GM10248 (cell line): ENCODE measurements at regions not wholly inside any gene's neighbourhood (a gene's known extent, or its start where the extent isn't known, plus 50 kb on each side); places are given as distances from the start of the nearest gene placed in this dataset.
"Not testable (repeated sequence)": the region's sequence is repeated elsewhere in the genome, so short reads cannot be mapped to it uniquely, and the experiment has no call there.

Experiments used
- CTCF ChIA-PET: fragments of 300-600 bp; sonication (Branson Sonifier 250); formaldehyde crosslinking; extraction: SDS; loops from one replicate; lab custom pipeline; 2021; ENCODE audit warnings: antibody characterized with exemption; lab: Yijun Ruan, JAX
- POLR2A ChIA-PET: fragments of 350-650 bp; sonication (Branson Sonifier 250); formaldehyde crosslinking; extraction: SDS; loops from one replicate; lab custom pipeline; 2020; ENCODE audit warnings: antibody characterized with exemption; lab: Yijun Ruan, JAX
- DNase-seq: peaks from one replicate; pipeline ENCODE4 v3.0.0; 2012; ENCODE audit errors: extremely low spot score
- TF ChIP-seq, protein P1 (sequence below): IDR thresholded peaks from 2 replicates; pipeline ENCODE4 v1.5.1; 2012; ENCODE audit warnings: mild to moderate bottlenecking, low read depth; ENCODE audit errors: extremely low read depth, missing control alignments, control extremely low read depth

DNA sequence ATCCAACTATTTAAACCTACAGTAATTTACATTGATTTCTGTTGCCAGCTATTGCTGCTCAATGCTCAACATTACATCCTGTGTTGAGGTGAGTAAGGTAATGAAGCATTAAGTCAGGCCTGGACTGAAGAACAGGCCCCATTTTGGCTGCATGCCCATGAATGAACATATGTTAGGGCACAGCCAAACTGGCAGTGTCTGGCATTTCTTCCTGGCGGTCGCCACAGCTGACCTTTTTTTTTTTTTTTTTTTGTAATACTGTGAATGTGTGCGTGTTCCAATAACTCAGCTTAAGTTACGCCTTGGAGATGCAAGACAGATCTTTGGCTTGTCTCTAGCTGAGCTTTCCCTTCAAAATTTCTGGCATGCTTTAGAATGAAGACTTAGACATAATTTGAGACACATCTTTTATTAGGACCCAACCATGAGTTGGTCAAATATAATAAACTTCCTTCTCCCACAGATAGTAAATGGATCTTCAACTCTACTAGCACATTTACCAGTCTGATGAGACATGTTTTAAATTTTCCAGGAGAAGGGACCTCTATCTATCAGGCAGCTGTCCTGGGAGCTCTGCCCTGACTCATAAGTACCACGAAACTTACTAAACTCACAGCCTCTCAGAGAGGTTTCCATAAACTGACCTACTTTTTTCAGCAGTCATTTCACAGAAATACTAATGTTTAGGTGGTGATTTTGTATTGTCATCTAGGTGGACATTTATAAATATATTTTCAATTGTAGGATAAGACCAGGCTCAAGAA lies 341.1 kb upstream of the RUNX1 start:
- ChIA-PET CTCF (interaction anchor here (1.5 kb wide), 1 partner anchor 37 kb away, joined by 3 read pairs; no protein-coding TSS in a partner anchor), POLR2A (no interaction called here)
- no peak for DNase-seq
- TF ChIP-seq, protein P1, sequence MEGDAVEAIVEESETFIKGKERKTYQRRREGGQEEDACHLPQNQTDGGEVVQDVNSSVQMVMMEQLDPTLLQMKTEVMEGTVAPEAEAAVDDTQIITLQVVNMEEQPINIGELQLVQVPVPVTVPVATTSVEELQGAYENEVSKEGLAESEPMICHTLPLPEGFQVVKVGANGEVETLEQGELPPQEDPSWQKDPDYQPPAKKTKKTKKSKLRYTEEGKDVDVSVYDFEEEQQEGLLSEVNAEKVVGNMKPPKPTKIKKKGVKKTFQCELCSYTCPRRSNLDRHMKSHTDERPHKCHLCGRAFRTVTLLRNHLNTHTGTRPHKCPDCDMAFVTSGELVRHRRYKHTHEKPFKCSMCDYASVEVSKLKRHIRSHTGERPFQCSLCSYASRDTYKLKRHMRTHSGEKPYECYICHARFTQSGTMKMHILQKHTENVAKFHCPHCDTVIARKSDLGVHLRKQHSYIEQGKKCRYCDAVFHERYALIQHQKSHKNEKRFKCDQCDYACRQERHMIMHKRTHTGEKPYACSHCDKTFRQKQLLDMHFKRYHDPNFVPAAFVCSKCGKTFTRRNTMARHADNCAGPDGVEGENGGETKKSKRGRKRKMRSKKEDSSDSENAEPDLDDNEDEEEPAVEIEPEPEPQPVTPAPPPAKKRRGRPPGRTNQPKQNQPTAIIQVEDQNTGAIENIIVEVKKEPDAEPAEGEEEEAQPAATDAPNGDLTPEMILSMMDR, result no peak

DNA sequence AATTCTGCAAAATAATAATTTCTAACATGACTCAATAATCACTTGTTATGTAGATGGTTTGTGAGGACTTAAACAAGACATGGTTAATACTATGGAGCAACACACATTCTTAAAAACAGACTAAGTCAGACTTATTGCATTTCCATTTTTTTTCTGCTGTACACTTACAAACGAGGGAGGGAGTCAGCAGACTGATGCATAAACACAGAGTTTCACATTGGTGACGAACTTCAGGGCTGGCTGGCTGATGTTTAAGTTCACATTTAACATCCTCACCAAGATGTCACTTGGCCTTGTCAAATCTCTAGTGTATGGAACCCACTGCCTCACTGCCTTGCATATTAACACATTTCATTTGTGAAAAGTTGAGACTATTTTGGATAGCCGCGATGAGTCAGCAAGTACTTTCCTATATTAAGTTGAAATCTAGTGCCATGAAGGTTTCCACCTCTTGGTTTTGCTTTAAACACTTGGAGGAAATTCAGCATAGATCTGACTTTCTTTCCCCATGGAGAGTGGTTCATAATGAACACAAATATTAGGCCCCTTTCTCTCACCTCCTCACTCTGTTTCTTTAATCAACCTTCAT lies 337.5 kb upstream of the RUNX1 start:
- ChIA-PET CTCF (no interaction called here), POLR2A (no interaction called here)
- no peak for DNase-seq
- TF ChIP-seq, protein P1, result no peak

DNA sequence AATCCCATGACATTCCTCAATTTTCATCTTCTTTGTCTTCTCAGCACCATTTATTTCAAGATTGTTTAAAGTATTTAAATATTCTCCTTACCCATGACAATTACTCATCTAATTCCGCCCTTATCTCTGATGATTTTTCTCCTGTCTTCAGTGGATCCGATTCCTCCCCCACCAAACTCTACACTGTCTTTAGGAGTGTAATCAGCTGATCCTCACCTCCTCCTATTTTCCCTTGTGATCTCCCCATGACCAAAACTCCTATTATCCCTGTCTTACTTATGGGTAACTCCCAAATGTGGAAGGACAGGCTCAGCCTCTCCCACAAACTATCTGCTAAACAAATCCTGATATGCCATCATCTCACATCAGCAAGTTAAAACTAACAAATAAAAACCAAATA lies 335.3 kb upstream of the RUNX1 start:
- no peak for DNase-seq
- POLR2A ChIA-PET, result no interaction called here
- TF ChIP-seq, protein P1, result no peak
- CTCF ChIA-PET, result no interaction called here

DNA sequence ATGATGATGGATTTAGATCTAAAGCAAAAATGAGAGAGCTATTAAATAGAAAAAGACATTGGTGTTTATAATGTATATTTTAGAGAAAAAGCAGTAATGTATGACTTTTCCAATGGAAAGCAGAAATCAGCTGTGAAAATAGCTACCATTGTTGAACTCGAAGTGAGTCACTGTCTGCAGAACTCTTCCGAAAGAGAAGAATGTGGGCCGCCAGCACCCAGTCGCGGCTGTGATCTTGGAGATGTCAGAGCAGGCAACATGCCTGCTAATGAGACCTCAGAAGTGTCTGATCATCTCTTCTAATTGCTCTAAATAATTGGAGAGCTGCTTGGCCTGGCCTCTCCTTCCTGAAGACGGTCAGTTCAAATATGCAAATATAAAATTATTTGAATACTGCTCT lies 333.6 kb upstream of the RUNX1 start:
- ChIA-PET POLR2A (no interaction called here), CTCF (interaction anchor here (0.8 to 1.1 kb wide), 2 partner anchors 646 to 656 kb away, joined by 3 read pairs; no protein-coding TSS in a partner anchor)
- TF ChIP-seq, protein P1, result no peak
- DNase-seq, result no peak

DNA sequence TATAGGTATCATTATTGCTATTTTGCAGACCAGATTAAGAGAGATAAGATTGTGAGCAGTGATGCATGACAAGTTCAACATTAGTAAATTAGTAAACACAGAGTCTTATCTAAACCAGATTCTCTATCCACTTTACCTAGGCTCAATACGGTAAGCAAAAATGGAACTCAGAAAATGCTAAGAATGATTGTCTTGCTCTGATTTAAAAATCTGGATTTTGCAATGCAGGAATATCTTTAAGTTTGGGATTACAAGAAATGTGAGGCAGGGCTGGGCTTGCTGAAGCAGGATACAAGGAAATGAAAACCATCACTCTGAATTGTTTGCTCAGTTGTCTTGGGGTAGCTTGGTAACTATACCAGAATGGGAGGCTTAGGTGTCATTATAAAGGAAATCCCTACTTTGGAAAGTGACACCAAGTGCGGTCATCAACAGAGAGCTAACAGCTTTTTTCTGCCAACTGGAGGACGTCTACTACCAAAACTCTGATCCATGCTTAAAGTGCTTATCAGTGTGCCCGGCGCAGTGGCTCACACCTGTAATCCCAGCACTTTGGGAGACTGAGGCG lies 332.7 kb upstream of the RUNX1 start:
- ChIA-PET POLR2A (no interaction called here), CTCF (interaction anchor here (1.2 kb wide), 1 partner anchor 11 kb away, joined by 3 read pairs; no protein-coding TSS in a partner anchor)
- DNase-seq, result no peak
- TF ChIP-seq, protein P1, result no peak

DNA sequence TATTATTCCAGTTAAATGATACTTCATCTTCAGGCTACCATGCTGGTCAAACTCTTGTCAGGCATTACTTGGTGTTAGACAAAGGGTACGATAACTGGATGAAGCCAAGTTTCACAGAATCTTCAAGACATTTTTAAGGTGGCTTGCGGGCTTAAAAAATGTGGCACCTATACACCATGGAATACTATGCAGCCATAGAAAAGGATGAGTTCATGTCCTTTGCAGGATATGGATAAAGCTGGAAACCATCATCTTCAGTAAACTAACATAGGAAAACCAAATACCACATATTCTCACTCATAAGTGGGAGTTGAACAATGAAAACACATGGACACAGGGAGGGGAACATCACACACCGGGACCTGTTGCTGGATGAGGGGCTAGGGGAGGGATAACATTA lies 331.2 kb upstream of the RUNX1 start:
- POLR2A ChIA-PET, DNase-seq, CTCF ChIA-PET: not testable (repeated sequence)

DNA sequence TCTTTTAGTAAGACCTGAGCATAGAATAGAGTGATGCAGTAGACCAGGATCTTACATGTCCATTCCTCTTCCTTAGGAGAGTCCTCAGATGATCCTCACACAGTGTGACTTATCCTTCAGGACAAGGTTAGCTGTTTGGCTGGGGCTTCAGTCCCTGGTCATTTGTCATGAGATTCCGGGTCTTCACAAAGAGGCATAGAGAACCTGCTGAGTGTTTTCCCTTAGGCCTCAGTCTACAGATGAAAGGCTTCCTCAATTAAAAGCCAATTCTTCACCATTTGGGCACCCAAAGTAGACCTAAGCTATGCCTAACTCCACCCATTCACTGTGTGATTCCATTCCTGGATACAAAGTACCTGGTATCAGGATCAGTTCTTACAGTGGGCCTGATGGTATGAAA lies 329.8 kb upstream of the RUNX1 start:
- ChIA-PET CTCF (no interaction called here), POLR2A (no interaction called here)
- TF ChIP-seq, protein P1, result no peak
- DNase-seq, result no peak
